ENCODE measurements at regions not wholly inside any gene's neighbourhood (a gene's known extent, or its start where the extent isn't known, plus 50 kb on each side); places are given as distances from the start of the nearest gene placed in this dataset.

DNA sequence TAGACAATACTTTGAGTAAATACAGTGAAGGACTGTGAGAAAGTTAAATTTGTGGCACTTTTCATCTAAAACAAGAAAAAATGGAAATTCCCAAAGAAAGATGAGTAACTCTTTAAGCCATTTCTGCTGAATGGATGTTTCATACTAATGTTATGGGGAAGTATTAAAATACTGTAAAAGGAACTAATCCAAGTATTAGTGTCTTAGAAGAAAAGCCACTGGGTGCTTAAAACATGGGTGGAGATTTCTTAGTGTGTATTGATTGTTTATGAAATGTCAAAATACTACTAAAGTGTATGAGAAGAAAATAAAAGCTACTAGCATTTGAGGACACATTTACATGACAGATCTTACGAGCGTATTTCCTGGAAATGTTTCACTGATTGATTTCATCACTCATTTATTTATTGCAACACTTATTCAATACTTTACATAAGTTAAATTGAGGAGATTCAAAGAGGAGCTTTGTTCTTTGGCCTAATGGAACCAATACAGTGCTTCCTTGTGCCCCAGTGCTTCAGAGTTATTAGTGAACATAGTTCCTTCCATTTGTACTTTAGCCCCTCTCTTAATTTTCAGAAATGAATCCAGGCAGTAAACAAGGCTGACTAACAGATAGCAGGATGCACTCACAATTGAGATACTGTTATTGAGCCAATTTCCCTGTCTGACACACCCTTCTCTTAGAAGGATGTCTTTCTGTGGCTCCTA lies 155.5 kb upstream of the AHR start:
- H3K4me1 ChIP-seq, result peaks cover 38% of the 10 kb centered on the region
- no peak for DNase-seq (ENCODE audit: extremely low spot score in 2 of 2)
- H3K27me3 ChIP-seq, result no peaks in the 10 kb centered on the region
- H3K36me3 ChIP-seq, result no peaks in the 10 kb centered on the region
- H3K27ac ChIP-seq, result no peak overlapping the region
- TF ChIP-seq POLR2A (IDR thresholded peaks at IDR 0.05) (no peak), POLR2AphosphoS5 (IDR thresholded peaks at IDR 0.05; ENCODE audit: insufficient read depth in 1 of 2, low read depth in 1 of 2) (no peak)
- intact Hi-C loops (cut with DNase I), result no loop called here
- peak overlapping the region in 1 of 2 donors; percentile 9 for H3K4me3 ChIP-seq
- no peaks in the 10 kb centered on the region for H3K9me3 ChIP-seq

DNA sequence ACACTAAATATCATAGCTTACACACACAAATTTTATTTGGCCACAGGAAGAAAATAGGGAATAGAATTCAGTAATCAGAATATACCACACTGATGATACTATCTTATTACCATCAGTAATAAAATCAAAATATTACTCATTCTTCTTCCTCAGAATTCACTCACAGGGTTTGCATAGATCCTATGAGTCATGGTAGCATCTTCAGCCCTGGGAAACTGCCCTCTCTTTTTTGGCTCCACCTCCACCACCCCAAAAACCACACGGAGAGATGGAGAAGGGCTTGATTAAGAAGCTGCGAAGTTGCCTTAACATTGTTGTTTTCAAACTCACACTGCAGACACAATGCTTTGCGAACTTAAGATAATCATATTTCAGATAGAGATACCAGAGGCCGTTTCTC lies 154.1 kb upstream of the AHR start:
- intact Hi-C loops (cut with DNase I), result no loop called here
- H3K9me3 ChIP-seq, result no peaks in the 10 kb centered on the region

DNA sequence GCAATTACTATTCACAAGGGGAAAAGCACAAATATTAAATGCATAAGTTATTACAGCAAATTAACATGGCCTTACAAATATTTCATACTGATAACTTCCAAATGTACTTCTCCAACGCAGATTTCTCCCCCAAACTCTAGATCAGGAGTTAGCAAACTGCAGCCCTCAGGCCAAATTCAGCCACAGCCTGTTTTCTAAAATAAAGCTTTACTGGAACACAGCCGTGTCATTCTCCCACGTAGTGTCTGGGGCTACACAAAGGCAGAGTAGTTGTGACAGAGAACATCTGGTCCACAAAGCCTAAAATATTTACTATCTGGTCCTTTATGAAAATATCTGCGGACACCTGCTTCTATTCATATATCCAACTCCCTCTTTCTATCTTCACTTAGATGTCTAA lies 151.8 kb upstream of the AHR start:
- intact Hi-C loops (cut with DNase I), result no loop called here
- no peaks in the 10 kb centered on the region for H3K9me3 ChIP-seq
- DNase-seq (ENCODE audit: extremely low spot score in 2 of 2), result no peak
- H3K27ac ChIP-seq, result no peak overlapping the region
- H3K4me1 ChIP-seq, result peaks cover 19% of the 10 kb centered on the region
- no peaks in the 10 kb centered on the region for H3K36me3 ChIP-seq
- H3K4me3 ChIP-seq, result no peak overlapping the region
- no peaks in the 10 kb centered on the region for H3K27me3 ChIP-seq
- TF ChIP-seq POLR2A (IDR thresholded peaks at IDR 0.05) (no peak), POLR2AphosphoS5 (IDR thresholded peaks at IDR 0.05; ENCODE audit: insufficient read depth in 1 of 2, low read depth in 1 of 2) (no peak)
- TF ChIP-seq, protein P1, sequence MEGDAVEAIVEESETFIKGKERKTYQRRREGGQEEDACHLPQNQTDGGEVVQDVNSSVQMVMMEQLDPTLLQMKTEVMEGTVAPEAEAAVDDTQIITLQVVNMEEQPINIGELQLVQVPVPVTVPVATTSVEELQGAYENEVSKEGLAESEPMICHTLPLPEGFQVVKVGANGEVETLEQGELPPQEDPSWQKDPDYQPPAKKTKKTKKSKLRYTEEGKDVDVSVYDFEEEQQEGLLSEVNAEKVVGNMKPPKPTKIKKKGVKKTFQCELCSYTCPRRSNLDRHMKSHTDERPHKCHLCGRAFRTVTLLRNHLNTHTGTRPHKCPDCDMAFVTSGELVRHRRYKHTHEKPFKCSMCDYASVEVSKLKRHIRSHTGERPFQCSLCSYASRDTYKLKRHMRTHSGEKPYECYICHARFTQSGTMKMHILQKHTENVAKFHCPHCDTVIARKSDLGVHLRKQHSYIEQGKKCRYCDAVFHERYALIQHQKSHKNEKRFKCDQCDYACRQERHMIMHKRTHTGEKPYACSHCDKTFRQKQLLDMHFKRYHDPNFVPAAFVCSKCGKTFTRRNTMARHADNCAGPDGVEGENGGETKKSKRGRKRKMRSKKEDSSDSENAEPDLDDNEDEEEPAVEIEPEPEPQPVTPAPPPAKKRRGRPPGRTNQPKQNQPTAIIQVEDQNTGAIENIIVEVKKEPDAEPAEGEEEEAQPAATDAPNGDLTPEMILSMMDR (IDR thresholded peaks at IDR 0.05), result no peak

More for the DNA sequence above, 154.1 kb upstream of the AHR start:
- no peaks in the 10 kb centered on the region for H3K36me3 ChIP-seq
- H3K4me3 ChIP-seq, result no peak overlapping the region
- no peak overlapping the region for H3K27ac ChIP-seq
- H3K27me3 ChIP-seq, result no peaks in the 10 kb centered on the region
- TF ChIP-seq, protein P1 (IDR thresholded peaks at IDR 0.05), result no peak
- no peak for TF ChIP-seq POLR2AphosphoS5 (IDR thresholded peaks at IDR 0.05; ENCODE audit: insufficient read depth in 1 of 2, low read depth in 1 of 2)
- TF ChIP-seq POLR2A (IDR thresholded peaks at IDR 0.05), result no peak
- no peak for DNase-seq (ENCODE audit: extremely low spot score in 2 of 2)
- H3K4me1 ChIP-seq, result peaks cover 35% of the 10 kb centered on the region

DNA sequence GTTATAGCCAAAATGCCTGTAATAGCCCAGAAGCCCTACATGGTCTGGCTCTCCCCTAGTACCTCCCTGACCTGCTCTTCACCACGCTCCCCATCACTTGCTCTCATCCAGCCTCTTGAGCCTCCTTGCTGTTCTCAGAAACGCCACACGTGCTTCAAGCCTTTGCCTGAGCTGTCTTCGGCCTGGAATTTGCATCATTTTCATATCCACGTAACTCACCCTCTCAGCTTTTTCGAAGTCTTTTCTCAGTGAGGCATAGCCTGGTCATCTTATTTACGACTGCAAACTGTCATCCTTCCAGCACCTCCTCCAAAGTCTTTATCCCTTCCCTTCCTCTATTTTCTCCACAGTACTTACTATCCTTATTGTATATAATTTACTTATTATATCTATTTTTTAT lies 151.0 kb upstream of the AHR start:
- TF ChIP-seq POLR2A (IDR thresholded peaks at IDR 0.05) (no peak), POLR2AphosphoS5 (IDR thresholded peaks at IDR 0.05; ENCODE audit: insufficient read depth in 1 of 2, low read depth in 1 of 2) (no peak)
- TF ChIP-seq, protein P1 (IDR thresholded peaks at IDR 0.05), result no peak
- intact Hi-C loops (cut with DNase I), result no loop called here
- Histone ChIP-seq H3K27ac (no peak overlapping the region), H3K36me3 (no peaks in the 10 kb centered on the region), H3K27me3 (no peaks in the 10 kb centered on the region), H3K4me1 (peaks cover 19% of the 10 kb centered on the region), H3K4me3 (no peak overlapping the region), H3K9me3 (no peaks in the 10 kb centered on the region)
- DNase-seq (ENCODE audit: extremely low spot score in 2 of 2), result no peak

DNA sequence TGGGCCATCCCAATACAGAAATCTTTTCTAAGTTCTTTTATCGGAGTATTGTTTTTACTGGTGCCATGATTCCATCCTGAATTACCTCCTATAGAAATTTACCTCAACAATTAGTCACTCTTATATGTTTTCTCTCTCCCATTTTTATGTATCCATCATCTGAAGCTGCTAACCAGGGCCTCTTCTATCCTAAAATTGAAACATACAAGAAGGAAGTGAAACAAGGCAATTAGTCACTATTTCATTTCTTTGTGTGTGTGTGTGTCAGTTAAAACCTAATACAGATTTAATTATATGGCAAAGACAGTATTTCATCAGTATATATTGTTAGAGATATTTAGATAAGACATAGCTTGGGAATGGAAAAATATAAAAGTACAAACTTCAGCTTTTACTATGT lies 148.4 kb upstream of the AHR start:
- no peak overlapping the region for H3K27ac ChIP-seq
- H3K4me3 ChIP-seq, result no peak overlapping the region
- no peak for DNase-seq (ENCODE audit: extremely low spot score in 2 of 2)
- TF ChIP-seq, protein P1 (IDR thresholded peaks at IDR 0.05), result no peak
- TF ChIP-seq POLR2A (IDR thresholded peaks at IDR 0.05) (no peak), POLR2AphosphoS5 (IDR thresholded peaks at IDR 0.05; ENCODE audit: insufficient read depth in 1 of 2, low read depth in 1 of 2) (no peak)
- no peaks in the 10 kb centered on the region for H3K9me3 ChIP-seq
- intact Hi-C loops (cut with DNase I), result no loop called here
- no peaks in the 10 kb centered on the region for H3K4me1 ChIP-seq
- no peaks in the 10 kb centered on the region for H3K36me3 ChIP-seq
- no peaks in the 10 kb centered on the region for H3K27me3 ChIP-seq

Measured in vagina (tissue), 2 donors.